ENCODE measurements at regions not wholly inside any gene's neighbourhood (a gene's known extent, or its start where the extent isn't known, plus 50 kb on each side); places are given as distances from the start of the nearest gene placed in this dataset.

GRCh38 chr5:123819386-123819785 is 307.4 kb downstream of the CSNK1G3 start:
- no peak for DNase-seq (ENCODE audit: low read depth, low spot score)

GRCh38 chr5:123817267-123817666 is 305.3 kb downstream of the CSNK1G3 start:
- no peak for DNase-seq (ENCODE audit: low read depth, low spot score)

DNA sequence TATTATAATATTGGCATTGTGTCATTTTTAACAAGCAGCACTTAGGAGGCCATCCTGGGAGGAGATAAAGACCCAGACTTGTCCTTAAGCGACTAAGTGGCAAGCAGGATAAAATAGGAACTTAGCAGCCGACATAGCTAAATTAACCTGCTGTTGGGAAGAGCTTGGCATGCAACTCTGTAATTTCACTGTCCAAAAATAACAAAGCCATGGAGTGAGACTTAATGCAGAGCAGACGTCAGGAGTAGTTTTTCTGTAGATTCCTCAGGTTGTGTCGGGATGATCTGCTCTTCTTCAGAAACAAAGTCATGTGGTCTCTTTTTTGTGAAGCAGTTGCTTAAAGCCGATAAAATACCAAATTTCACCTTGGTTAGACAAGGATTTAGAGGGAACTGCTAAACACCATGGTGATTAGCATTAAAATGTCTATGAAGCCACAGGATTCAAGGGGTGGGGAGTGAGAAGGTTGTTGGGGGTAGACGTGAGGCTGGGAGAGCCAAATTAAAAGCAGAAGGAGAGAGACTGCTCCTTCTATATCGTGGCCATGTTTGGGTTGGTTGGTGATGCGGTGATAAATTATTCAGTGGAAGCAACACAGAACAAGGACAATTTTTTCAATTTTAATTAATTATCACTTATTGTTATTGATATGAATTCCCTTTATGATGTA is 303.0 kb downstream of the CSNK1G3 start:
- DNase-seq (ENCODE audit: low read depth, low spot score): no peak

DNA sequence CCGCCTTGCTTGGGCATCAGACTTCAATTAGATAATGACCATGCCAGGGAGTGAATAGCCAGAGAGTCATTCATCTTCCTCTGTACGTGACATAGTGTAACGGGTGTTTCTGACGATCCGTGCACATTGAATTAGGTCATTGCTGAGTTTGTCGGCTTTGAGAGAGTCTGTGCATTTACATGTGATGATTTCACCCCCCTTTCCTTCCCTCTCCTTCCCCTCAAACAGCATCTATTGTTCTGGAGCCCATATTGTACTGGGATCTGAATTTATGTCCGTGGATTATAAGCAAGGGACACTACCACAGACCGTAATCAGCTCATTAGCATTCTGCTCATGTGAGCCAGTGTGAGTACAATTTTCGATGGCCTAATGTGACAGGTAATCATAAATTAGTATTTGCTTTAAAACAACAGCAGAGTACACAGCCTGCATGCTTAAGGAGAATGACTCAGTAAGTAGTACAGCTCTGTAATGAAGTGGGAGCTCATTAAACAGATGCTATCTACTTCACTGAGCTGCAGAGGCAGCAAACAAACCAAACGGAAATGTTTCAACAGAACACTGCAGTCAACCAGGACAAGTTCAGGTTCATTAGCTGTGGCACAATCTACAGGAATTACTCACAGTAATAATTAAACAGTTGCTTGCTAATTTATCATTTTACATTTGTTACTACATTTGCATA is 302.1 kb downstream of the CSNK1G3 start:
- no peak for DNase-seq (ENCODE audit: low read depth, low spot score)

GRCh38 chr5:123813264-123813663 is 301.3 kb downstream of the CSNK1G3 start:
- no peak for DNase-seq (ENCODE audit: low read depth, low spot score)

DNA sequence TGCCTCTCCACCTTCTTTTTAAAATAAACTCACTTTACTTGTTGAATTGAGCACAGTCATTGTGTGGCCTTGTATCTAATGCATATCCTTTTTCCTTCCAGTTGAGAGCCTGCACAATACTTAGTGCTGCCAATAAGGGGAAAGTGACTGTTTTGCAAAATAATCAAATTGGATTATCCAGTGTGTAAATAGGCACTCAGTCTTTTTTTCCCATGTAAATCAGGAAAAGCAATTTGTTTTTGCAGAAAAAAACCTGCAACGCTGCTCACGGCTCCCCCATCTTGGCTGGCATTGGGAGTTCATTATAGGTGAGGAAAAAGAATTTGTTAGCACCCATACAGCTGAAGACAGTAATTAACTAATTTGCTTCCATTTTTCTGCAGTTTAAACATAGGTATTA is 299.9 kb downstream of the CSNK1G3 start:
- no peak for DNase-seq (ENCODE audit: low read depth, low spot score)

DNA sequence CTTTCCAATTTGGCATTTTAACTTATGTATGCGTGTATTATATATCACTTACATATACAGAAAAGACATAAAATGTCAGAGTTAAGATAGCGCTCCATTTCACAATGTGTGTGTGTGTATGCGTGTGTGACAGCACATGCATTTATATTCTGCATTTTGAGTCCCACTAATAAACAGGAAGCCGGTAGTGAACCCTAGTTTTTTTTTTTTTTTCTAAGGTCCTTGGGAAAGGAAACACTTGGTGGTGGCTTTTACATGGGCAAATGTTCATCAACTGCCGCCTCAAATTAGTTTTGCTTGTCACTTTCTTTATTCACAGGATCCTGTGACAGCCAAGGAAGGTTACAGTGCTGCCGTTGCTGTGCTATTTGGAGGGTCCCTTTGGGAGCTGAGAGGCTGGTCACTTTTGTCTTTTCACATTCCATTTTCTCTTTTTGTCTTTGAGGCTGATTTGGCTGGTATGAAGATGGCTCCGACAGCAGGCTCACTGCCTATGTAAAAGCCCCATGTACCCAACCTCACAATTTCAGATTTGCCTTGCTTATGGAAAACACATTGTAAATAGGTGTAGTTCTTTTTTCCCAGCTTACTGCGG is 298.9 kb downstream of the CSNK1G3 start:
- no peak for DNase-seq (ENCODE audit: low read depth, low spot score)

- no peak for DNase-seq (ENCODE audit: low read depth, low spot score)
Measured at GRCh38 chr5:123810253-123810652, 298.3 kb downstream of the CSNK1G3 start.

DNA sequence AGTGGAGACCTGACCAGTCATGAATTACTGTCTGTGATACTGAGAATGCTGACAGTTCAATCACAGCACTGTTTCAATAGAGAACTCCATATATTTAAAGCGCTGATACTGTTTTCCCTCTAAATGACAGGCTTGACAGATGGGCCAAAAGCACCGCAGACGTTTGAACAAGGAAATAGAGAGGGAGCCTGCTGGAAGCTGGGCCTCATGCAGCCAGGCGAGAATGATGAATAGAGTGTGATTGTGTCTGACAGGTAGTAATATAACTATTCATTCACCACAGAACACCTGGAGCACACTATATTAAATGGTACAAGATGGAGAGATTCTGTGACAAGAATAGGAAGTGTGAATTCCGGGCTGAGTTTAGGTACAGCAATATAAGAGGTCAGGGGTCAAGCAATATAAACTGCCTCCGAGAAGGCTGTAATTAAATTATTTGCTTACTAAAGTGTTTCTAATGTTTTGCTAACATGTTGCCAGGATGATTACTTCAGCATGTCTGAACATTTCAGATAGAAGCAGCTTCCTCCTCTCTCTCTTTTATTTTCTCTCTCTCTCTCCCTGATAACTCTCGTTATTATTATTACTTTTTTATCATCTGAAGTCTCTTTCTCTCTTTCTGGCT is 297.7 kb downstream of the CSNK1G3 start:
- no peak for DNase-seq (ENCODE audit: low read depth, low spot score)

DNA sequence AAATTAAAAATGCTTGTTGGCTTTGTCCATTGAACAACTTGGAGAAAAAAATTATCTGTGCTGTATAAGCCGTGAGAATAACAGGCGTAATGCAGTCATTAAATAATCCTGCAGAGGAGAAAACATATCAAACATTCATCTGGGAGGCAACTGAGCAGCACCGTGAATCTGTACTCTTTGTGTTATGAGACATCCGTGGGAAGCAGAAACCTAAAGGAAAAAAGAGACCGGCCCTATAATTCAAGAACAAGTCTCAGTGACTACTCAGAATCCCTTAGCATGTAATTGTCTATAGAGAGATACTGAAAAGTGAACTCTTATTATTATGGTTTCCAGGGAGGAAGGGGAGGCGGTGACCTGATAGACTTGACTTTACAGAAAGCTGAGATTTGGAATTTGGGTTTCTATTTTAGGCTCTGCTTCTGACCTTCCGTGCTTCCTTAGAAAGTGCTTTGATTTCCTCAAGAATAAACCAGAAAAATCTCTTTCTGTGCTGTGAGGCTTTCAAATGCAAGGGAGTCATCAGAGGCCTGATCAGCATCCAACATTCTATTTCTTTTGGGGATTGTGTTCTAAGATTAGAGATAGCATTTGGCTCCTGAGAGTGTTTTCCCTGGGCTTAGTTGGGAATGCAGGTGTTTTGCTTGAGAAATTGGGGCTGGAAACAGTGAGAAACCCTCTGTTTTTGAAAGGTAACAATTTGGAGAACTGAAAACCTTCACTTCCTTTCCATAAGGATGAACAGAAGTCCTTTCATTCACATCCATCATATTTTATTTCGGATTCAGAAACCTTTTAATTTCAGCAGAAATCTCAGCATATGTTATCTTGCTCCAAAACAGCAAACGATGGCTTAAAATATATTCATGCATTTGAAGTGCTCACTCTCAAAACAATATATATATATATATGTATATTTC is 296.7 kb downstream of the CSNK1G3 start:
- no peak for DNase-seq (ENCODE audit: low read depth, low spot score)

DNA sequence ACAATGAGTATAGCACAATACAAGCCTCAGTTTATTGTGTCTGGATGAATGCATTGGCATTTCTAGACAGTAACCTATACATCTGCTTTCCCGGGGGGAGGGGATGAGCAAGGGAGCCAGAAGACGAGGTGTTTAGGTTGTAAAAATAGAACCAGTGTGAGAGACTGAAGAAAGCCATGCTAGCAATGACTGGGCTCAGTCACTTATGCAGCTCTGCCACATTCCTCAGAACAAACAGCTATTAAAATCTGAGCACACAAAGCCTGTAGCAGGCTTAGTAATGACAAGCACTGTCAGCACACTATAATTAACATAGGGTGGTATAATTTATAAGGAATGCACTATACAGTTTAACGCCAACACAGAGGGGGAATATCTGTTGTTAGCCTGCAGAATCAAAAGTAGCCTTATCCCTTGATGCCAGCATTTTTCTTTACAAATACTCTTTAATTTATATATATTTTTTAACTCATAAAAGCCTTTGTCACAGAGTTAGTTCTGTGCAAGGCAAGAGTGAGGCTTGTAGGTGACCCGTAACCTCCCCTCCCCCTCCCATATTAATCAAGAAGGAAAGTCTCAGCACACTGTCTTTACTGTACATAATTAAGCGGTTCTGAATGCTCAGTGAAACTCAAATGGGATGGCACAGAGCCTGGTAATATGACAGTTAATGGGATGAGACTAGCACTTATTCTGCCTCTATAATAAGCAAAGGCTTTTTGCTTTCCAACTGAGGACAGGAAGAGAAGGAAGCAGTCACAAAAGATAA is 295.4 kb downstream of the CSNK1G3 start:
- no peak for DNase-seq (ENCODE audit: low read depth, low spot score)

GRCh38 chr5:123806644-123807043 is 294.7 kb downstream of the CSNK1G3 start:
- no peak for DNase-seq (ENCODE audit: low read depth, low spot score)

GRCh38 chr5:123805300-123805699 is 293.3 kb downstream of the CSNK1G3 start:
- no peak for DNase-seq (ENCODE audit: low read depth, low spot score)

GRCh38 chr5:123803359-123803758 is 291.4 kb downstream of the CSNK1G3 start:
- DNase-seq (ENCODE audit: low read depth, low spot score): no peak

DNA sequence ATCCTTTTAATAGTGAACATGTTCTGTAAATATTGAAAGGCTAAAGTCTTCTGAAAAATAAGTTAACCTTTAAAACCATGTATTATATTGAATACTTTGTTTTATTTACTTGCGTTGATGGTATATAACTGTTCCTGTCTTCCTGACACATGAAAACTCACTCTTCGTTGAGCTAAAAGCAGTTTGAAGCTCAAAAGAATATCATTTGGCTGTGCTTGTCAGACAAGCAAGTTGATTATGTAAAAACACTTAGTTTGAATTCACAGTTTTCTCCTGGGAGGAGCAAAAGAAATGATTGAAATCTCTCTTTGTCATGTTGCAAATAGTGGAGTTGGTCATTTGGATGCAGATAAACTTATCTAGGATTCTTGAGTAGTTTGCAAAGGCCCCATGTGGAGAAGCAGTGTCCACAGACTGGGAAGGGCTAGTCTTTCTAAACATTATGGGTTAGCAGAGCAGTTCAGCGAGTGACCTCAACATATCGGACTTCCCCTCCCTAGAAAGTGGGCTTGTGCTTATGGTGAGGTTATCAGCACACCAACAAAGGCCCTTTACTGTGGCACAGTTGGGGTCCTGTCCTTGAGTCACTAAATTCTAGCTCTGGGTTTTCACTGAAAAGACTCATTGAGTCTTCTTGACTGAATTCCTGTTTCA is 290.4 kb downstream of the CSNK1G3 start:
- DNase-seq (ENCODE audit: low read depth, low spot score): no peak

- no peak for DNase-seq (ENCODE audit: low read depth, low spot score)
Measured at GRCh38 chr5:123800640-123801039, 288.7 kb downstream of the CSNK1G3 start.

DNA sequence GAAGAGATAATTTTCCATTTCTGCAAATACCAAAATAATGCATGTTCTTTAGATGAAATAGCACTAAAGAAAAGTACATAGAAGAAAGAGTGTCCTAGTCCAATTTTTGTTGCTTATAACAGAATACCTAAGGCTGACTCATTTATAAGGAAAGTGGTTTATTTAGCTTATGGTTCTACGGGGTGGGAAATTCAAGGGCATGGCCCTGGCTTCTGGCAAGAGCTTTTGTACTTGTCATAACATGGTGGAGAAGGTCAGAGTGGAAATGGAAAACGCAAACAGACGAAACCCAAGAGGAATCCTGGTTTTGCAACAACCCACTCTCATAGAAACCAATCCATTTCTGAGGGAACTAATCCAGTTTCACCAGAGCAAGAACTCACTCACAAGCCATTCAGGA is 283.7 kb downstream of the CSNK1G3 start:
- no peak for DNase-seq (ENCODE audit: low read depth, low spot score)

GRCh38 chr5:123790226-123790625 is 278.2 kb downstream of the CSNK1G3 start:
- DNase-seq (ENCODE audit: low read depth, low spot score): no peak

DNA sequence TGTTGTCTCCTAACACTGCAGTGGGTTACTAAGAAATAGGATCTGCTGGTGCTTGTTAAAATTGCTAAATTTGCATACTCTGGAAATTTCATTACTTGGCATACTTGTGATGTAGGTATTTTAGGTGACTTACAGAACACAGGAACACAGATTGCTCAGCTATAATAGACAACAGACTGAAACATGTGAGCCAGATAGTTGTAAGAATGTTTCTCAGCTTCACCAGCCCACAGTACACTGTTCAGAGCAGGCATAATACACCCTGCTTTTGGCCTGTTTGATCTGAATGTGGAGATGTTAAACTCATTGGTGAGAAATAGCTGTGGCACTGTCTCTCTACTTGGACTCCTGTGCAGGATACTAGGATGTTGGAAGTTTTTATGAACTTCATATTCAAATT is 275.7 kb downstream of the CSNK1G3 start:
- DNase-seq (ENCODE audit: low read depth, low spot score): no peak

- no peak for DNase-seq (ENCODE audit: low read depth, low spot score)
Measured at GRCh38 chr5:123787136-123787535, 275.2 kb downstream of the CSNK1G3 start.
